Testis (tissue), 2 donors: ENCODE measurements at regions not wholly inside any gene's neighbourhood (a gene's known extent, or its start where the extent isn't known, plus 50 kb on each side); places are given as distances from the start of the nearest gene placed in this dataset.

Experiments
- POLR2A ChIP-seq: fragments of 450-650 bp; IDR thresholded peaks from one replicate; pipeline ENCODE4 v1.6.1; 2017; ENCODE audit warnings: antibody characterized with exemption, mild to moderate bottlenecking, moderate library complexity
- TF ChIP-seq, protein P1 (sequence below), 3 experiments: fragments of 450-650 bp in 2 of 3; fragments of 200-600 bp in 1 of 3; sonication (generic) in 1 of 3; IDR thresholded peaks; one replicate each; pipeline ENCODE4 v1.5.1; 2016 to 2019; ENCODE audit warnings: antibody characterized with exemption in 3 of 3, mild to moderate bottlenecking in 2 of 3, moderate library complexity in 1 of 3

GRCh38 chr3:30471066-30471465 lies 135.3 kb upstream of the TGFBR2 start:
- TF ChIP-seq, protein P1, sequence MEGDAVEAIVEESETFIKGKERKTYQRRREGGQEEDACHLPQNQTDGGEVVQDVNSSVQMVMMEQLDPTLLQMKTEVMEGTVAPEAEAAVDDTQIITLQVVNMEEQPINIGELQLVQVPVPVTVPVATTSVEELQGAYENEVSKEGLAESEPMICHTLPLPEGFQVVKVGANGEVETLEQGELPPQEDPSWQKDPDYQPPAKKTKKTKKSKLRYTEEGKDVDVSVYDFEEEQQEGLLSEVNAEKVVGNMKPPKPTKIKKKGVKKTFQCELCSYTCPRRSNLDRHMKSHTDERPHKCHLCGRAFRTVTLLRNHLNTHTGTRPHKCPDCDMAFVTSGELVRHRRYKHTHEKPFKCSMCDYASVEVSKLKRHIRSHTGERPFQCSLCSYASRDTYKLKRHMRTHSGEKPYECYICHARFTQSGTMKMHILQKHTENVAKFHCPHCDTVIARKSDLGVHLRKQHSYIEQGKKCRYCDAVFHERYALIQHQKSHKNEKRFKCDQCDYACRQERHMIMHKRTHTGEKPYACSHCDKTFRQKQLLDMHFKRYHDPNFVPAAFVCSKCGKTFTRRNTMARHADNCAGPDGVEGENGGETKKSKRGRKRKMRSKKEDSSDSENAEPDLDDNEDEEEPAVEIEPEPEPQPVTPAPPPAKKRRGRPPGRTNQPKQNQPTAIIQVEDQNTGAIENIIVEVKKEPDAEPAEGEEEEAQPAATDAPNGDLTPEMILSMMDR (IDR thresholded peaks at IDR 0.05): no peak
- no peak for TF ChIP-seq POLR2A
